ENCODE measurements at regions not wholly inside any gene's neighbourhood (a gene's known extent, or its start where the extent isn't known, plus 50 kb on each side); places are given as distances from the start of the nearest gene placed in this dataset.

GRCh38 chr10:61251089-61251488 lies 202.1 kb downstream of the TMEM26 start:
- TF ChIP-seq EZH2 (IDR thresholded peaks at IDR 0.05; ENCODE audit: low read length) = no peak
- TF ChIP-seq, protein P1, sequence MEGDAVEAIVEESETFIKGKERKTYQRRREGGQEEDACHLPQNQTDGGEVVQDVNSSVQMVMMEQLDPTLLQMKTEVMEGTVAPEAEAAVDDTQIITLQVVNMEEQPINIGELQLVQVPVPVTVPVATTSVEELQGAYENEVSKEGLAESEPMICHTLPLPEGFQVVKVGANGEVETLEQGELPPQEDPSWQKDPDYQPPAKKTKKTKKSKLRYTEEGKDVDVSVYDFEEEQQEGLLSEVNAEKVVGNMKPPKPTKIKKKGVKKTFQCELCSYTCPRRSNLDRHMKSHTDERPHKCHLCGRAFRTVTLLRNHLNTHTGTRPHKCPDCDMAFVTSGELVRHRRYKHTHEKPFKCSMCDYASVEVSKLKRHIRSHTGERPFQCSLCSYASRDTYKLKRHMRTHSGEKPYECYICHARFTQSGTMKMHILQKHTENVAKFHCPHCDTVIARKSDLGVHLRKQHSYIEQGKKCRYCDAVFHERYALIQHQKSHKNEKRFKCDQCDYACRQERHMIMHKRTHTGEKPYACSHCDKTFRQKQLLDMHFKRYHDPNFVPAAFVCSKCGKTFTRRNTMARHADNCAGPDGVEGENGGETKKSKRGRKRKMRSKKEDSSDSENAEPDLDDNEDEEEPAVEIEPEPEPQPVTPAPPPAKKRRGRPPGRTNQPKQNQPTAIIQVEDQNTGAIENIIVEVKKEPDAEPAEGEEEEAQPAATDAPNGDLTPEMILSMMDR (optimal IDR thresholded peaks at IDR 0.05 in 1 of 3, IDR thresholded peaks at IDR 0.05 in 1 of 3, conservative IDR thresholded peaks at IDR 0.05 in 1 of 3; ENCODE audit: extremely low read depth in 1 of 3, insufficient read depth in 2 of 3, low read length in 3 of 3) = no peak

DNA sequence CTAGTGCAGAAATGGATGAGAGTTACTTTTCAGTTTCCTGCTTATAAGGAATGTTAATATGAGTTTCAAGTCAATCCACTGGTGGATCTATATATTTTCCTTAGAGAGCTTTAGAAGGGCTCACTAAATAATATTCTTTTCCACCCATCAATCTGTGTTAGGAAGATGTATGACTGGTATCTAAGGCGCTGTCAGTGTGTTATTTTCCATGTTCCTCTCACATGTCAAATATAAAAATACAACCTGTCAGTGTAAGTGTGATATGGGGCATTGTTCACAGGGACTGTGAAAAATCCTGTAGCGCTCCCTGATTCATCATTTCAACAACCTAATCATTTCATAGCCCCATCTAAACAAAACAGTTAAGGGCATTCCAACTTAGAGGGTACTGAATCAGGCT lies 203.1 kb downstream of the TMEM26 start:
- no peaks in the 10 kb centered on the region for H3K36me3 ChIP-seq (ENCODE audit: control insufficient read depth in 2 of 2, extremely low read depth in 1 of 2, insufficient read depth in 2 of 2, low read length in 2 of 2)
- DNase-seq (ENCODE audit: low read depth, low spot score) (no peak), FAIRE-seq (no peak)
- H3K27me3 ChIP-seq (ENCODE audit: control insufficient read depth, extremely low read depth, insufficient read depth, low read length) = no peaks in the 10 kb centered on the region
- no peaks in the 10 kb centered on the region for H3K4me1 ChIP-seq (ENCODE audit: control insufficient read depth, extremely low read depth, insufficient read depth, low read length)
- H4K20me1 ChIP-seq (ENCODE audit: control insufficient read depth, extremely low read depth, insufficient read depth, low read length) = no peaks in the 10 kb centered on the region
- H3K4me2 ChIP-seq (ENCODE audit: control insufficient read depth, extremely low read depth, insufficient read depth, low read depth, low read length) = no peak overlapping the region
- H3K4me3 ChIP-seq (ENCODE audit: control insufficient read depth in 2 of 3, extremely low read depth in 1 of 3, insufficient read depth in 2 of 3, low read depth in 1 of 3, low read length in 3 of 3) = no peak overlapping the region
- no peaks in the 10 kb centered on the region for H3K9me1 ChIP-seq (ENCODE audit: control insufficient read depth, extremely low read depth, insufficient read depth, low read length)
- no peaks in the 10 kb centered on the region for H3K9me3 ChIP-seq (ENCODE audit: control insufficient read depth, low read depth, low read length)
- dilution Hi-C loops (cut with MboI; ENCODE audit: extremely low pct_ligation_motif_present, low sequenced_read_pairs) = no loop called here
- no peak overlapping the region for H3K9ac ChIP-seq (ENCODE audit: control insufficient read depth, extremely low read depth, insufficient read depth, low read length)
- no peak overlapping the region for H2AFZ ChIP-seq (ENCODE audit: control insufficient read depth, low read length)
- no peak overlapping the region for H3K27ac ChIP-seq (ENCODE audit: control insufficient read depth, insufficient read depth, low read length)
- no peaks in the 10 kb centered on the region for H3K79me2 ChIP-seq (ENCODE audit: control insufficient read depth, insufficient read depth, low read length)
- TF ChIP-seq EZH2 (IDR thresholded peaks at IDR 0.05; ENCODE audit: low read length) = no peak
- TF ChIP-seq, protein P1 (optimal IDR thresholded peaks at IDR 0.05 in 1 of 3, IDR thresholded peaks at IDR 0.05 in 1 of 3, conservative IDR thresholded peaks at IDR 0.05 in 1 of 3; ENCODE audit: extremely low read depth in 1 of 3, insufficient read depth in 2 of 3, low read length in 3 of 3) = no peak

More at GRCh38 chr10:61251089-61251488, 202.1 kb downstream of the TMEM26 start:
- H3K4me2 ChIP-seq (ENCODE audit: control insufficient read depth, extremely low read depth, insufficient read depth, low read depth, low read length) = no peak overlapping the region
- dilution Hi-C loops (cut with MboI; ENCODE audit: extremely low pct_ligation_motif_present, low sequenced_read_pairs) = no loop called here
- no peaks in the 10 kb centered on the region for H3K79me2 ChIP-seq (ENCODE audit: control insufficient read depth, insufficient read depth, low read length)
- FAIRE-seq (no peak), DNase-seq (ENCODE audit: low read depth, low spot score) (no peak)
- H2AFZ ChIP-seq (ENCODE audit: control insufficient read depth, low read length) = no peak overlapping the region
- no peaks in the 10 kb centered on the region for H3K27me3 ChIP-seq (ENCODE audit: control insufficient read depth, extremely low read depth, insufficient read depth, low read length)
- no peak overlapping the region for H3K9ac ChIP-seq (ENCODE audit: control insufficient read depth, extremely low read depth, insufficient read depth, low read length)
- no peaks in the 10 kb centered on the region for H4K20me1 ChIP-seq (ENCODE audit: control insufficient read depth, extremely low read depth, insufficient read depth, low read length)
- H3K27ac ChIP-seq (ENCODE audit: control insufficient read depth, insufficient read depth, low read length) = no peak overlapping the region
- H3K36me3 ChIP-seq (ENCODE audit: control insufficient read depth in 2 of 2, extremely low read depth in 1 of 2, insufficient read depth in 2 of 2, low read length in 2 of 2) = no peaks in the 10 kb centered on the region
- no peaks in the 10 kb centered on the region for H3K4me1 ChIP-seq (ENCODE audit: control insufficient read depth, extremely low read depth, insufficient read depth, low read length)
- H3K9me3 ChIP-seq (ENCODE audit: control insufficient read depth, low read depth, low read length) = no peaks in the 10 kb centered on the region
- no peak overlapping the region for H3K4me3 ChIP-seq (ENCODE audit: control insufficient read depth in 2 of 3, extremely low read depth in 1 of 3, insufficient read depth in 2 of 3, low read depth in 1 of 3, low read length in 3 of 3)
- no peaks in the 10 kb centered on the region for H3K9me1 ChIP-seq (ENCODE audit: control insufficient read depth, extremely low read depth, insufficient read depth, low read length)

All from keratinocyte (primary cell).